ENCODE measurements at regions not wholly inside any gene's neighbourhood (a gene's known extent, or its start where the extent isn't known, plus 50 kb on each side); places are given as distances from the start of the nearest gene placed in this dataset.

GRCh38 chr2:176597916-176598315 lies 328.7 kb downstream of the MTX2 start:
- no peaks in the 10 kb centered on the region; the same call in 1 of the 2 replicates for H3K27me3 ChIP-seq (replicated peaks; ENCODE audit: control insufficient read depth, insufficient read depth, low read length)
- POLR2A ChIA-PET, result no interaction called here
- H3K9me3 Mint-ChIP-seq (ENCODE audit: unreplicated experiment), result no peaks in the 10 kb centered on the region
- TF ChIP-seq, protein P1, sequence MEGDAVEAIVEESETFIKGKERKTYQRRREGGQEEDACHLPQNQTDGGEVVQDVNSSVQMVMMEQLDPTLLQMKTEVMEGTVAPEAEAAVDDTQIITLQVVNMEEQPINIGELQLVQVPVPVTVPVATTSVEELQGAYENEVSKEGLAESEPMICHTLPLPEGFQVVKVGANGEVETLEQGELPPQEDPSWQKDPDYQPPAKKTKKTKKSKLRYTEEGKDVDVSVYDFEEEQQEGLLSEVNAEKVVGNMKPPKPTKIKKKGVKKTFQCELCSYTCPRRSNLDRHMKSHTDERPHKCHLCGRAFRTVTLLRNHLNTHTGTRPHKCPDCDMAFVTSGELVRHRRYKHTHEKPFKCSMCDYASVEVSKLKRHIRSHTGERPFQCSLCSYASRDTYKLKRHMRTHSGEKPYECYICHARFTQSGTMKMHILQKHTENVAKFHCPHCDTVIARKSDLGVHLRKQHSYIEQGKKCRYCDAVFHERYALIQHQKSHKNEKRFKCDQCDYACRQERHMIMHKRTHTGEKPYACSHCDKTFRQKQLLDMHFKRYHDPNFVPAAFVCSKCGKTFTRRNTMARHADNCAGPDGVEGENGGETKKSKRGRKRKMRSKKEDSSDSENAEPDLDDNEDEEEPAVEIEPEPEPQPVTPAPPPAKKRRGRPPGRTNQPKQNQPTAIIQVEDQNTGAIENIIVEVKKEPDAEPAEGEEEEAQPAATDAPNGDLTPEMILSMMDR (IDR thresholded peaks at IDR 0.05; ENCODE audit: insufficient read depth in 1 of 2, low read depth in 1 of 2, low read length in 1 of 2, severe bottlenecking in 1 of 2, unreplicated experiment in 1 of 2), result no peak
- no peak overlapping the region for H3K4me3 Mint-ChIP-seq (ENCODE audit: unreplicated experiment)
- no peaks in the 10 kb centered on the region for H3K36me3 ChIP-seq (ENCODE audit: control insufficient read depth, insufficient read depth, low read length)
- intact Hi-C loops (cut with micrococcal nuclease; ENCODE audit: unreplicated experiment), result no loop called here
- peaks cover 26% of the 10 kb centered on the region for H3K27me3 Mint-ChIP-seq (ENCODE audit: insufficient read depth, unreplicated experiment)
- no peak overlapping the region for H3K4me3 ChIP-seq (ENCODE audit: low read depth, low read length)
- H3K4me1 Mint-ChIP-seq (ENCODE audit: low read depth, unreplicated experiment), result no peaks in the 10 kb centered on the region
- DNase-seq, result no peak
- H3K9me3 ChIP-seq, result no peaks in the 10 kb centered on the region
- BruUV-seq (replicated peaks), result no TSS peak
- CTCF ChIA-PET, result no interaction called here
- H3K27ac Mint-ChIP-seq (ENCODE audit: unreplicated experiment), result no peak overlapping the region
- H3K36me3 Mint-ChIP-seq (ENCODE audit: insufficient read depth, unreplicated experiment), result no peaks in the 10 kb centered on the region
- H3K4me1 ChIP-seq, result no peaks in the 10 kb centered on the region

- ChIA-PET CTCF (no interaction called here), POLR2A (no interaction called here)
- Histone ChIP-seq H3K9me3 (no peaks in the 10 kb centered on the region), H3K27me3 (replicated peaks; ENCODE audit: control insufficient read depth, insufficient read depth, low read length) (no peaks in the 10 kb centered on the region; the same call in 1 of the 2 replicates), H3K4me3 (ENCODE audit: low read depth, low read length) (no peak overlapping the region), H3K4me1 (no peaks in the 10 kb centered on the region), H3K36me3 (ENCODE audit: control insufficient read depth, insufficient read depth, low read length) (no peaks in the 10 kb centered on the region)
- Mint-ChIP-seq H3K9me3 (ENCODE audit: unreplicated experiment) (no peaks in the 10 kb centered on the region), H3K4me1 (ENCODE audit: low read depth, unreplicated experiment) (no peaks in the 10 kb centered on the region), H3K36me3 (ENCODE audit: insufficient read depth, unreplicated experiment) (no peaks in the 10 kb centered on the region), H3K4me3 (ENCODE audit: unreplicated experiment) (no peak overlapping the region), H3K27me3 (ENCODE audit: insufficient read depth, unreplicated experiment) (peaks cover 24% of the 10 kb centered on the region), H3K27ac (ENCODE audit: unreplicated experiment) (no peak overlapping the region)
- intact Hi-C loops (cut with micrococcal nuclease; ENCODE audit: unreplicated experiment), result no loop called here
- BruUV-seq (replicated peaks), result no TSS peak
- DNase-seq, result no peak
- TF ChIP-seq, protein P1 (IDR thresholded peaks at IDR 0.05; ENCODE audit: insufficient read depth in 1 of 2, low read depth in 1 of 2, low read length in 1 of 2, severe bottlenecking in 1 of 2, unreplicated experiment in 1 of 2), result no peak
Measured at GRCh38 chr2:176598351-176598750, 329.1 kb downstream of the MTX2 start.

GRCh38 chr2:176599796-176600485 lies 330.7 kb downstream of the MTX2 start:
- Mint-ChIP-seq H3K27ac (ENCODE audit: unreplicated experiment) (no peak overlapping the region), H3K9me3 (ENCODE audit: unreplicated experiment) (no peaks in the 10 kb centered on the region), H3K4me1 (ENCODE audit: low read depth, unreplicated experiment) (no peaks in the 10 kb centered on the region), H3K4me3 (ENCODE audit: unreplicated experiment) (no peak overlapping the region), H3K36me3 (ENCODE audit: insufficient read depth, unreplicated experiment) (no peaks in the 10 kb centered on the region), H3K27me3 (ENCODE audit: insufficient read depth, unreplicated experiment) (peaks cover 18% of the 10 kb centered on the region)
- no TSS peak for BruUV-seq (replicated peaks)
- intact Hi-C loops (cut with micrococcal nuclease; ENCODE audit: unreplicated experiment), result no loop called here
- no peak overlapping the region for H3K4me3 ChIP-seq (ENCODE audit: low read depth, low read length)
- no peak for DNase-seq
- no peaks in the 10 kb centered on the region; the same call in 1 of the 2 replicates for H3K27me3 ChIP-seq (replicated peaks; ENCODE audit: control insufficient read depth, insufficient read depth, low read length)
- no peaks in the 10 kb centered on the region for H3K4me1 ChIP-seq
- ChIA-PET CTCF (no interaction called here), POLR2A (no interaction called here)
- no peaks in the 10 kb centered on the region for H3K9me3 ChIP-seq
- H3K36me3 ChIP-seq (ENCODE audit: control insufficient read depth, insufficient read depth, low read length), result no peaks in the 10 kb centered on the region
- TF ChIP-seq, protein P1 (IDR thresholded peaks at IDR 0.05; ENCODE audit: insufficient read depth in 1 of 2, low read depth in 1 of 2, low read length in 1 of 2, severe bottlenecking in 1 of 2, unreplicated experiment in 1 of 2), result no peak

Measured in Caco-2 (cell line).